Ovary (tissue), 3 donors: ENCODE measurements at regions not wholly inside any gene's neighbourhood (a gene's known extent, or its start where the extent isn't known, plus 50 kb on each side); places are given as distances from the start of the nearest gene placed in this dataset.

ENCODE experiments used
- CTCF ChIP-seq, 3 donors: fragments of 450-650 bp in 2 of 3; fragments of 200-600 bp in 1 of 3; IDR thresholded peaks; one replicate each; pipeline versions ENCODE4 v1.5.1 to v1.8.0; 2016 to 2022; ENCODE audit warnings: antibody characterized with exemption in 3 of 3, mild to moderate bottlenecking in 1 of 3
- EP300 ChIP-seq: sonication (generic); formaldehyde crosslinking; IDR thresholded peaks from one replicate; pipeline ENCODE4 v1.6.1; 2017; ENCODE audit warnings: antibody characterized with exemption
- POLR2A ChIP-seq: fragments of 450-650 bp; IDR thresholded peaks from one replicate; pipeline ENCODE4 v1.6.1; 2017; ENCODE audit warnings: antibody characterized with exemption, mild to moderate bottlenecking, moderate library complexity
- donor health status: DM: no; HTN: no; CAD: no.

- no peak for TF ChIP-seq CTCF (IDR thresholded peaks at IDR 0.05)
- TF ChIP-seq POLR2A, result no peak
- TF ChIP-seq EP300, result no peak
Observed at GRCh38 chr1:38267037-38268036, 220.7 kb upstream of the POU3F1 start.
